ENCODE measurements at regions not wholly inside any gene's neighbourhood (a gene's known extent, or its start where the extent isn't known, plus 50 kb on each side); places are given as distances from the start of the nearest gene placed in this dataset.

- Mint-ChIP-seq H3K36me3 (ENCODE audit: low read depth) (no peaks in the 10 kb centered on the region), H3K9me3 (no peaks in the 10 kb centered on the region), H3K4me3 (no peak overlapping the region), H3K27ac (no peak overlapping the region), H3K4me1 (ENCODE audit: low read depth) (no peaks in the 10 kb centered on the region), H3K27me3 (ENCODE audit: low read depth) (no peaks in the 10 kb centered on the region)
- intact Hi-C loops (cut with micrococcal nuclease), result no loop called here
- CTCF ChIA-PET, result interaction anchor here (0.6 kb wide), 1 partner anchor 54 kb away, joined by 3 read pairs; no protein-coding TSS in a partner anchor
- DNase-seq, result no peak
Measured at GRCh38 chr15:62618846-62619504, 423.6 kb upstream of the TPM1 start.

GRCh38 chr15:62619526-62619925 is 423.0 kb upstream of the TPM1 start:
- Mint-ChIP-seq H3K4me1 (ENCODE audit: low read depth) (no peaks in the 10 kb centered on the region), H3K27ac (no peak overlapping the region), H3K36me3 (ENCODE audit: low read depth) (no peaks in the 10 kb centered on the region), H3K9me3 (no peaks in the 10 kb centered on the region), H3K27me3 (ENCODE audit: low read depth) (no peaks in the 10 kb centered on the region), H3K4me3 (no peak overlapping the region)
- intact Hi-C loops (cut with micrococcal nuclease), result no loop called here
- CTCF ChIA-PET, result no interaction called here
- no peak for DNase-seq

GRCh38 chr15:62622775-62623174 is 419.8 kb upstream of the TPM1 start:
- Mint-ChIP-seq H3K4me1 (ENCODE audit: low read depth) (peaks cover 2% of the 10 kb centered on the region), H3K36me3 (ENCODE audit: low read depth) (no peaks in the 10 kb centered on the region), H3K4me3 (no peak overlapping the region), H3K27me3 (ENCODE audit: low read depth) (no peaks in the 10 kb centered on the region), H3K9me3 (no peaks in the 10 kb centered on the region), H3K27ac (no peak overlapping the region)
- CTCF ChIA-PET, result no interaction called here
- no peak for DNase-seq
- intact Hi-C loops (cut with micrococcal nuclease), result no loop called here

GRCh38 chr15:62624547-62625378 is 417.8 kb upstream of the TPM1 start:
- H3K27ac Mint-ChIP-seq, result no peak overlapping the region
- CTCF ChIA-PET, result no interaction called here
- no peak overlapping the region for H3K4me3 Mint-ChIP-seq
- H3K4me1 Mint-ChIP-seq (ENCODE audit: low read depth), result peaks cover 2% of the 10 kb centered on the region
- intact Hi-C loops (cut with micrococcal nuclease), result no loop called here
- DNase-seq, result peak; percentile 7
- no peaks in the 10 kb centered on the region for H3K9me3 Mint-ChIP-seq
- H3K27me3 Mint-ChIP-seq (ENCODE audit: low read depth), result no peaks in the 10 kb centered on the region
- no peaks in the 10 kb centered on the region for H3K36me3 Mint-ChIP-seq (ENCODE audit: low read depth)

- CTCF ChIA-PET, result interaction anchor here (0.9 kb wide), 1 partner anchor 117 kb away, joined by 4 read pairs; no protein-coding TSS in a partner anchor
- DNase-seq, result no peak
- H3K36me3 Mint-ChIP-seq (ENCODE audit: low read depth), result no peaks in the 10 kb centered on the region
- no peak overlapping the region for H3K4me3 Mint-ChIP-seq
- no peaks in the 10 kb centered on the region for H3K27me3 Mint-ChIP-seq (ENCODE audit: low read depth)
- H3K9me3 Mint-ChIP-seq, result no peaks in the 10 kb centered on the region
- H3K4me1 Mint-ChIP-seq (ENCODE audit: low read depth), result peaks cover 2% of the 10 kb centered on the region
- H3K27ac Mint-ChIP-seq, result no peak overlapping the region
- intact Hi-C loops (cut with micrococcal nuclease), result no loop called here
Measured at GRCh38 chr15:62625429-62626033, 417.0 kb upstream of the TPM1 start.

GRCh38 chr15:62626903-62627302 is 415.6 kb upstream of the TPM1 start:
- H3K4me3 Mint-ChIP-seq, result no peak overlapping the region
- peaks cover 2% of the 10 kb centered on the region for H3K4me1 Mint-ChIP-seq (ENCODE audit: low read depth)
- no peaks in the 10 kb centered on the region for H3K36me3 Mint-ChIP-seq (ENCODE audit: low read depth)
- H3K9me3 Mint-ChIP-seq, result no peaks in the 10 kb centered on the region
- CTCF ChIA-PET, result no interaction called here
- intact Hi-C loops (cut with micrococcal nuclease), result no loop called here
- no peak overlapping the region for H3K27ac Mint-ChIP-seq
- no peaks in the 10 kb centered on the region for H3K27me3 Mint-ChIP-seq (ENCODE audit: low read depth)
- DNase-seq, result no peak

- Mint-ChIP-seq H3K27ac (no peak overlapping the region), H3K4me1 (ENCODE audit: low read depth) (no peaks in the 10 kb centered on the region), H3K4me3 (no peak overlapping the region), H3K27me3 (ENCODE audit: low read depth) (no peaks in the 10 kb centered on the region), H3K36me3 (ENCODE audit: low read depth) (no peaks in the 10 kb centered on the region), H3K9me3 (no peaks in the 10 kb centered on the region)
- intact Hi-C loops (cut with micrococcal nuclease), result no loop called here
- CTCF ChIA-PET, result no interaction called here
- no peak for DNase-seq
Measured at GRCh38 chr15:62631076-62631724, 411.3 kb upstream of the TPM1 start.

GRCh38 chr15:62636823-62637573 is 405.5 kb upstream of the TPM1 start:
- peaks cover 3% of the 10 kb centered on the region for H3K27me3 Mint-ChIP-seq (ENCODE audit: low read depth)
- no peaks in the 10 kb centered on the region for H3K36me3 Mint-ChIP-seq (ENCODE audit: low read depth)
- no peak for DNase-seq
- intact Hi-C loops (cut with micrococcal nuclease), result no loop called here
- no peak overlapping the region for H3K27ac Mint-ChIP-seq
- CTCF ChIA-PET, result no interaction called here
- H3K4me3 Mint-ChIP-seq, result no peak overlapping the region
- H3K4me1 Mint-ChIP-seq (ENCODE audit: low read depth), result no peaks in the 10 kb centered on the region
- H3K9me3 Mint-ChIP-seq, result no peaks in the 10 kb centered on the region

- H3K27me3 Mint-ChIP-seq (ENCODE audit: low read depth), result peaks cover 3% of the 10 kb centered on the region
Measured at GRCh38 chr15:62637574-62637897, 405.0 kb upstream of the TPM1 start.

GRCh38 chr15:62637950-62638619 is 404.5 kb upstream of the TPM1 start:
- Mint-ChIP-seq H3K36me3 (ENCODE audit: low read depth) (no peaks in the 10 kb centered on the region), H3K4me1 (ENCODE audit: low read depth) (no peaks in the 10 kb centered on the region), H3K4me3 (no peak overlapping the region), H3K9me3 (no peaks in the 10 kb centered on the region), H3K27me3 (ENCODE audit: low read depth) (peaks cover 3% of the 10 kb centered on the region), H3K27ac (no peak overlapping the region)
- intact Hi-C loops (cut with micrococcal nuclease), result no loop called here
- CTCF ChIA-PET, result no interaction called here
- DNase-seq, result no peak

More at GRCh38 chr15:62637574-62637897, 405.0 kb upstream of the TPM1 start:
- H3K9me3 Mint-ChIP-seq, result no peaks in the 10 kb centered on the region
- no peak overlapping the region for H3K4me3 Mint-ChIP-seq
- intact Hi-C loops (cut with micrococcal nuclease), result no loop called here
- DNase-seq, result no peak
- no peaks in the 10 kb centered on the region for H3K4me1 Mint-ChIP-seq (ENCODE audit: low read depth)
- no peaks in the 10 kb centered on the region for H3K36me3 Mint-ChIP-seq (ENCODE audit: low read depth)
- H3K27ac Mint-ChIP-seq, result no peak overlapping the region
- CTCF ChIA-PET, result no interaction called here

GRCh38 chr15:62639432-62639831 is 403.1 kb upstream of the TPM1 start:
- intact Hi-C loops (cut with micrococcal nuclease), result no loop called here
- no peak overlapping the region for H3K4me3 Mint-ChIP-seq
- H3K27ac Mint-ChIP-seq, result no peak overlapping the region
- peaks cover 3% of the 10 kb centered on the region for H3K27me3 Mint-ChIP-seq (ENCODE audit: low read depth)
- CTCF ChIA-PET, result no interaction called here
- no peaks in the 10 kb centered on the region for H3K9me3 Mint-ChIP-seq
- no peaks in the 10 kb centered on the region for H3K4me1 Mint-ChIP-seq (ENCODE audit: low read depth)
- DNase-seq, result no peak
- H3K36me3 Mint-ChIP-seq (ENCODE audit: low read depth), result no peaks in the 10 kb centered on the region

All from activated naive CD4-positive, alpha-beta T cell treated with anti-CD3 and anti-CD28 coated beads for 36 hours (primary cell).